NOMO-1 treated with DMSO at 0.1 percent for 48 hours (cell line): ENCODE measurements at regions not wholly inside any gene's neighbourhood (a gene's known extent, or its start where the extent isn't known, plus 50 kb on each side); places are given as distances from the start of the nearest gene placed in this dataset.

Experiments used
- DNase-seq: peaks from one replicate; lab custom pipeline; 2025; ENCODE audit not compliant: unreplicated experiment; lab: John Stamatoyannopoulos, UW

- no peak for DNase-seq
Observed at GRCh38 chr2:9793156-9793917, 49.9 kb upstream of the TAF1B start.
